ENCODE measurements at regions not wholly inside any gene's neighbourhood (a gene's known extent, or its start where the extent isn't known, plus 50 kb on each side); places are given as distances from the start of the nearest gene placed in this dataset.
"Not testable (repeated sequence)": the region's sequence is repeated elsewhere in the genome, so short reads cannot be mapped to it uniquely, and the experiment has no call there.

GRCh38 chr13:22801402-22802003, 379.3 kb upstream of the SGCG start:
- POLR2A ChIA-PET = no interaction called here
- TF ChIP-seq CTCF (IDR thresholded peaks at IDR 0.05; ENCODE audit: insufficient read depth, low read length, missing control alignments) = no peak
- CTCF ChIA-PET = no interaction called here
- DNase-seq (ENCODE audit: low read depth, low spot score) = no peak
- no peak overlapping the region for H3K4me3 ChIP-seq (ENCODE audit: low read depth, low read length)

DNA sequence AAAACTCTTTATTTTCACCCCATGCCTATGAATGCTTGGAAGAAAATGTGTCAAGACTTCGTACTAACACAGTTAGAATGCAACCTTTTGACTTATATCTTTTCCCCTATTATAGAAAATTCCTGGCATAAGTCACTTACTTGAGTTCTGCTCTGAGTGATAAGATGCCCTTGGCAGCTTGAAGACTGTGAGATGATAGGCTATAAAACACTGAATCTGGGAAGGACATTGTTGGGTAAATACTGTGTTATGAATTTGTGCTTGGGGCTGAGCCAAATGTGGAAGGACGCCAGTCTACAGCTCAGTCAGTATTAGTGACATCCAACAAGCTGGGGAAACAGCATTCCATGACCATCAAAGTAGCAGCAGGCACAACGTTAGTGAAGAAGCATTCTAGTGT, 368.0 kb upstream of the SGCG start:
- no peak for TF ChIP-seq CTCF (IDR thresholded peaks at IDR 0.05; ENCODE audit: insufficient read depth, low read length, missing control alignments)
- ChIA-PET POLR2A (no interaction called here), CTCF (no interaction called here)
- DNase-seq (ENCODE audit: low read depth, low spot score) = no peak
- H3K4me3 ChIP-seq (ENCODE audit: low read depth, low read length) = no peak overlapping the region

- CTCF ChIA-PET; H3K4me3 ChIP-seq (ENCODE audit: low read depth, low read length); DNase-seq (ENCODE audit: low read depth, low spot score); POLR2A ChIA-PET: not testable (repeated sequence)
Measured at GRCh38 chr13:22813531-22814377, 367.0 kb upstream of the SGCG start.

DNA sequence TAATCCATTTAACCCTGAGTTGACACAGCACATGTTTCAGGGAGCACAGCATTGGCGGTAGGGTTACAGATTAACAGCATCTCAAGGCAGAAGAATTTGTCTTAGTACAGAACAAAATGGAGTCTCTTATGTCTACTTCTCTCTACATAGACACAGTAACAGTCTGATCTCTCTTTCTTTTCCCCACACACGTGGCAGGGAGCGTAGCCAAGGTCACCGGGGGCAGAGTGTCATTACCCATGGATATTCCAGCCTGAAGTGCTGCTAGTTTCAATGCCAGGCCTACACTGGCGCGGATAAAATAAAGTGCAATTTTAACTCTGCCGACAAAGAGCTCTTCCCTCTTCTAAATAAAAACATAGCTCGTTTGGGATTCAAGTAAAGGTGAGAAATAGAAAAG, 366.3 kb upstream of the SGCG start:
- CTCF ChIA-PET; DNase-seq (ENCODE audit: low read depth, low spot score); H3K4me3 ChIP-seq (ENCODE audit: low read depth, low read length); POLR2A ChIA-PET: not testable (repeated sequence)

- POLR2A ChIA-PET = no interaction called here
- DNase-seq (ENCODE audit: low read depth, low spot score) = no peak
Measured at GRCh38 chr13:22821589-22821988, 359.2 kb upstream of the SGCG start.

GRCh38 chr13:22825186-22825585, 355.6 kb upstream of the SGCG start:
- ChIA-PET CTCF (no interaction called here), POLR2A (no interaction called here)
- no peak for TF ChIP-seq CTCF (IDR thresholded peaks at IDR 0.05; ENCODE audit: insufficient read depth, low read length, missing control alignments)
- no peak overlapping the region for H3K4me3 ChIP-seq (ENCODE audit: low read depth, low read length)
- no peak for DNase-seq (ENCODE audit: low read depth, low spot score)

More at GRCh38 chr13:22821589-22821988, 359.2 kb upstream of the SGCG start:
- TF ChIP-seq CTCF (IDR thresholded peaks at IDR 0.05; ENCODE audit: insufficient read depth, low read length, missing control alignments) = no peak
- H3K4me3 ChIP-seq (ENCODE audit: low read depth, low read length) = no peak overlapping the region
- CTCF ChIA-PET = no interaction called here

DNA sequence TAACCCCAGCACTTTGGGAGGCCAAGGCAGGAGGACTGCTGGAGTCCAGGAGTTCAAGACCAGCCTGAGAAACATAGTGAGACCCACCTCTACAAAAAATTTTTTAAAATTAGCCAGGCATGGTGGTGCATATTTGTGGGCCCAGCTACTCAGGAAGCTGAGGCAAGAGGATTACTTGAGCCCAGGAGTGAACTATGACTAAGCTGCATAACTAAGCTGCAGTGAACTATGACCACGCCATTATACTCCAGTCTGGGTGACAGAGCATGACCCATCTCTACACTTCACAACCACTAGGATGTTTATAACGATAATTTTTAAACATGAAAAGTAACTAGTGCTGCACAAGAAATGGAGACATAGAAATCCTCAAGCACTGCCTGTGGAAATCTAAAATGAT, 352.7 kb upstream of the SGCG start:
- ChIA-PET CTCF (no interaction called here), POLR2A (no interaction called here)
- no peak overlapping the region for H3K4me3 ChIP-seq (ENCODE audit: low read depth, low read length)
- no peak for DNase-seq (ENCODE audit: low read depth, low spot score)
- TF ChIP-seq CTCF (IDR thresholded peaks at IDR 0.05; ENCODE audit: insufficient read depth, low read length, missing control alignments) = no peak
